ENCODE measurements at regions not wholly inside any gene's neighbourhood (a gene's known extent, or its start where the extent isn't known, plus 50 kb on each side); places are given as distances from the start of the nearest gene placed in this dataset.

DNA sequence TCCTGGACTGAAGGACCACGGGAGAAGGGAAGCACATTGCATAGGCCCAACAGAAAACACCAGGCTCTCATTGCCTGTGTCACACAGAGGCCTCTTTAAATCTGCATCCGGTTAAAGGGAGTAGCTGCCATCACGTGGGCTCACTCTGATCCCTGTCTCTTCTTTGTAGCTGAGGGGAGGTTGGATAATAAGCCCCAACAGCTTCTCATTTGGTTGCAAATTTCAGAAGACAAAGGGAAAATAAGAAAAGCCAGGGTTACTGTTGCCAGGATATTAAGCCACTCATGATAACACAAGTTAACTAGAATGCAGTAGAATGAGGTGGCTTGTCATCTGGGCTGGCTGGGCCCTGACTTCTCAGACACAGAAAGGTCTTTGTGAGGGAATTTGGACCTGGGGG lies 325.1 kb upstream of the ERCC4 start:
- Histone ChIP-seq H3K4me3 (no peak overlapping the region), H3K4me1 (ENCODE audit: insufficient read depth) (no peaks in the 10 kb centered on the region), H2AFZ (no peak overlapping the region), H3K4me2 (no peak overlapping the region), H4K20me1 (ENCODE audit: insufficient read depth, poor library complexity, severe bottlenecking) (no peaks in the 10 kb centered on the region), H3K27me3 (no peaks in the 10 kb centered on the region), H3K9me3 (ENCODE audit: low read depth) (no peaks in the 10 kb centered on the region), H3K9me2 (replicated peaks; ENCODE audit: insufficient read depth) (no peaks in the 10 kb centered on the region), H3K79me2 (no peaks in the 10 kb centered on the region), H3K36me3 (replicated peaks; ENCODE audit: insufficient read depth, low read depth) (no peaks in the 10 kb centered on the region), H3K27ac (no peak overlapping the region)
- WGBS (ENCODE audit: low lambda C conversion rate, missing lambda C conversion rate) = 40% methylated on average over 3 of the region's 3 CpGs
- TF ChIP-seq, protein P1, sequence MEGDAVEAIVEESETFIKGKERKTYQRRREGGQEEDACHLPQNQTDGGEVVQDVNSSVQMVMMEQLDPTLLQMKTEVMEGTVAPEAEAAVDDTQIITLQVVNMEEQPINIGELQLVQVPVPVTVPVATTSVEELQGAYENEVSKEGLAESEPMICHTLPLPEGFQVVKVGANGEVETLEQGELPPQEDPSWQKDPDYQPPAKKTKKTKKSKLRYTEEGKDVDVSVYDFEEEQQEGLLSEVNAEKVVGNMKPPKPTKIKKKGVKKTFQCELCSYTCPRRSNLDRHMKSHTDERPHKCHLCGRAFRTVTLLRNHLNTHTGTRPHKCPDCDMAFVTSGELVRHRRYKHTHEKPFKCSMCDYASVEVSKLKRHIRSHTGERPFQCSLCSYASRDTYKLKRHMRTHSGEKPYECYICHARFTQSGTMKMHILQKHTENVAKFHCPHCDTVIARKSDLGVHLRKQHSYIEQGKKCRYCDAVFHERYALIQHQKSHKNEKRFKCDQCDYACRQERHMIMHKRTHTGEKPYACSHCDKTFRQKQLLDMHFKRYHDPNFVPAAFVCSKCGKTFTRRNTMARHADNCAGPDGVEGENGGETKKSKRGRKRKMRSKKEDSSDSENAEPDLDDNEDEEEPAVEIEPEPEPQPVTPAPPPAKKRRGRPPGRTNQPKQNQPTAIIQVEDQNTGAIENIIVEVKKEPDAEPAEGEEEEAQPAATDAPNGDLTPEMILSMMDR (IDR thresholded peaks at IDR 0.05; ENCODE audit: poor library complexity) = no peak
- TF ChIP-seq EZH2phosphoT487 (IDR thresholded peaks at IDR 0.05; ENCODE audit: low read depth, severe bottlenecking, unreplicated experiment) (no peak), EZH2 (IDR thresholded peaks at IDR 0.05; ENCODE audit: borderline replicate concordance) (no peak)
- DNase-seq (ENCODE audit: low spot score) = no peak

DNA sequence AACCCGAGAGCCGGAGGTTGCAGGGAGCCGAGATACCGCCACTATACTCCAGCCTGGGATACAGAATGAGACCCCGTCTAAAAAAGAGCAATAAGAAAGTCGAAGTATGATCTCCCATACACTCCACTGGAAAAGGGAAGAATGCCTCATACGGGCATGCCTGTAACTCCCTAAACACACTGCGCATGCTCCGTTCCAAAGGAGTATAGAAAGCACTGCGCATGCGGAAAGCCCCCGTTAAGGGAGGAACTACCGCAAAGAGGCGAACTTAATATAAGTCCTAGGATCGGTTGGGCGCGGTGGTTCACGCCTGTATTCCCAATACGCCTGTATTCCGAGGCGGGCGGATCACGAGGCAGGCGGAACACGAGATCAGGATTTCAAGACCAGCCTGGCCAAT lies 313.1 kb upstream of the ERCC4 start:
- no peaks in the 10 kb centered on the region for H3K27me3 ChIP-seq
- 96% methylated on average over 25 of the region's 25 CpGs for WGBS (ENCODE audit: low lambda C conversion rate, missing lambda C conversion rate)
- no peaks in the 10 kb centered on the region for H3K9me3 ChIP-seq (ENCODE audit: low read depth)
- no peak overlapping the region for H3K4me2 ChIP-seq
- no peaks in the 10 kb centered on the region for H4K20me1 ChIP-seq (ENCODE audit: insufficient read depth, poor library complexity, severe bottlenecking)
- no peaks in the 10 kb centered on the region for H3K9me2 ChIP-seq (replicated peaks; ENCODE audit: insufficient read depth)
- no peak for DNase-seq (ENCODE audit: low spot score)
- TF ChIP-seq EZH2phosphoT487 (IDR thresholded peaks at IDR 0.05; ENCODE audit: low read depth, severe bottlenecking, unreplicated experiment) (no peak), EZH2 (IDR thresholded peaks at IDR 0.05; ENCODE audit: borderline replicate concordance) (no peak)
- TF ChIP-seq, protein P1 (IDR thresholded peaks at IDR 0.05; ENCODE audit: poor library complexity) = no peak
- H3K4me3 ChIP-seq = no peak overlapping the region
- H3K36me3 ChIP-seq (replicated peaks; ENCODE audit: insufficient read depth, low read depth) = no peaks in the 10 kb centered on the region
- no peaks in the 10 kb centered on the region for H3K4me1 ChIP-seq (ENCODE audit: insufficient read depth)
- no peak overlapping the region for H2AFZ ChIP-seq
- no peak overlapping the region for H3K27ac ChIP-seq
- no peaks in the 10 kb centered on the region for H3K79me2 ChIP-seq

DNA sequence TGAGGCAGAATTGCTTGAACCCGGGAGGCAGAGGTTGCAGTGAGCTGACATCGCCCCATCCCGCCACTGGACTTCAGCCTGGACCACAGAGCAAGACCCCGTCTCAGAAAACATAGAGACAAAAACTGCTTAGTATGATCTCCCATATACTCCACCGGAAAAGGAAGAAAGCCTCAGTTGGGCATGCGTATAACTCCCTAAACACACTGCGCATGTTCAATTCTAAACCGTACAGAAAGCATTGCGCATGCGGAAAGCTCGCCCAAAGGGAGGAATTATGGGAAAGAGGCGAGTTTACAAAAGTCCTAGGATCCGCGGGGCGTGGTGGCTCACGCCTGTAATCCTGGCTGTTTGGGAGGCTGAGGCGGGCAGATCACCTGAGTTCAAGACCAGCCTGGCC lies 312.7 kb upstream of the ERCC4 start:
- Histone ChIP-seq H3K79me2 (no peaks in the 10 kb centered on the region), H3K27ac (no peak overlapping the region), H3K4me1 (ENCODE audit: insufficient read depth) (no peaks in the 10 kb centered on the region), H3K36me3 (replicated peaks; ENCODE audit: insufficient read depth, low read depth) (no peaks in the 10 kb centered on the region), H2AFZ (no peak overlapping the region), H3K4me2 (no peak overlapping the region), H3K9me2 (replicated peaks; ENCODE audit: insufficient read depth) (no peaks in the 10 kb centered on the region), H3K4me3 (no peak overlapping the region), H3K27me3 (no peaks in the 10 kb centered on the region), H3K9me3 (ENCODE audit: low read depth) (no peaks in the 10 kb centered on the region), H4K20me1 (ENCODE audit: insufficient read depth, poor library complexity, severe bottlenecking) (no peaks in the 10 kb centered on the region)
- DNase-seq (ENCODE audit: low spot score) = no peak
- 97% methylated on average over 17 of the region's 17 CpGs for WGBS (ENCODE audit: low lambda C conversion rate, missing lambda C conversion rate)
- no peak for TF ChIP-seq EZH2phosphoT487 (IDR thresholded peaks at IDR 0.05; ENCODE audit: low read depth, severe bottlenecking, unreplicated experiment)
- TF ChIP-seq, protein P1 (IDR thresholded peaks at IDR 0.05; ENCODE audit: poor library complexity) = no peak
- no peak for TF ChIP-seq EZH2 (IDR thresholded peaks at IDR 0.05; ENCODE audit: borderline replicate concordance)

DNA sequence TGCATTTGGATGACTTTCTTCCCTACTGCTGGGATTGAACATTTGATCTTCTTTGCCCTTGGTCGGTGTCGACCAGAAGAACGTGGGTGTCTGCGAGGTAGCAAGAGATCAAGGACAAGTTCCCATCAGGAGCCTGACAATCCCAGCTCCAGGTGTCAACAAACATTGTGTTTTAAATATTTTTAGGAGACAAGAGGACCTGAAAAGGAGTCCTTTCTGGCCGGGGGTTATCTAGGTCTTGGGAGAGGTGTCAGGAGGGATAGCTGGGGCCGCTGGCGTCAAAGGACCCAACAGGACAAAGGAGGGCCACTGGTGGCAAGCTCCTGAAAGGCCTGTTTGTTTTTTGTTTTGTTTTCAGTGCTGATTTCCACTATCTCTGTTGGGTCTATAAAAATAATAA lies 308.4 kb upstream of the ERCC4 start:
- H3K27ac ChIP-seq = no peak overlapping the region
- H2AFZ ChIP-seq = no peak overlapping the region
- 57% methylated on average over 7 of the region's 7 CpGs for WGBS (ENCODE audit: low lambda C conversion rate, missing lambda C conversion rate)
- TF ChIP-seq EZH2phosphoT487 (IDR thresholded peaks at IDR 0.05; ENCODE audit: low read depth, severe bottlenecking, unreplicated experiment) (no peak), EZH2 (IDR thresholded peaks at IDR 0.05; ENCODE audit: borderline replicate concordance) (no peak)
- TF ChIP-seq, protein P1 (IDR thresholded peaks at IDR 0.05; ENCODE audit: poor library complexity) = no peak
- H3K4me2 ChIP-seq = no peak overlapping the region
- no peak overlapping the region for H3K4me3 ChIP-seq
- peaks cover 7% of the 10 kb centered on the region for H3K4me1 ChIP-seq (ENCODE audit: insufficient read depth)
- H3K9me2 ChIP-seq (replicated peaks; ENCODE audit: insufficient read depth) = no peaks in the 10 kb centered on the region
- no peak for DNase-seq (ENCODE audit: low spot score)
- H3K36me3 ChIP-seq (replicated peaks; ENCODE audit: insufficient read depth, low read depth) = no peaks in the 10 kb centered on the region
- no peaks in the 10 kb centered on the region for H4K20me1 ChIP-seq (ENCODE audit: insufficient read depth, poor library complexity, severe bottlenecking)
- no peaks in the 10 kb centered on the region for H3K27me3 ChIP-seq
- no peaks in the 10 kb centered on the region for H3K79me2 ChIP-seq
- H3K9me3 ChIP-seq (ENCODE audit: low read depth) = no peaks in the 10 kb centered on the region

All from hepatocyte (in vitro differentiated cells).